ENCODE measurements at regions not wholly inside any gene's neighbourhood (a gene's known extent, or its start where the extent isn't known, plus 50 kb on each side); places are given as distances from the start of the nearest gene placed in this dataset.

GRCh38 chr3:24830230-24831152, 335.8 kb upstream of the THRB start:
- DNase-seq (ENCODE audit: low read depth in 3 of 3, low spot score in 2 of 3), result no peak

GRCh38 chr3:24831221-24831620, 336.6 kb upstream of the THRB start:
- no peak for DNase-seq (ENCODE audit: low read depth in 3 of 3, low spot score in 2 of 3)

DNA sequence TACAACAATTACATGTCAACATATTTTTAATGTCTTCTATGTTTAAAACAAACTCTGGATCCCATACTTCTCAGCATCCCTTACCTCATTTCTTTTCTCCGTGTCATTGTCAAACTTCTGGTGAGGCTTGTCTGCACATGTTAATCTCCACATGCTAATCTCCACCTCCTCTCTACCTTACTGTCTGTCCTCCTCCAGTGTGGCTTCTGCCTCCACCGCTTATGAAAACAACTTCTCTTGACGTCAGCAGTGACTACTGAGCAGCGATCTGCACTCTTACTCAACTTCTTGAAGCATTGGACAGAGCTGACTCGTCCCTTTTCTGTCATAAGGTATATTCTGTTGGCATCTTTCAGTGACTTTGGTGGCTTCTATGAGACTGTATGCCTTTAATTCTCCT, 338.2 kb upstream of the THRB start:
- no peak for DNase-seq (ENCODE audit: low read depth in 3 of 3, low spot score in 2 of 3)

- DNase-seq (ENCODE audit: low read depth in 3 of 3, low spot score in 2 of 3), result no peak
These were observed 339.8 kb upstream of the THRB start for GRCh38 chr3:24834442-24834841.

GRCh38 chr3:24835510-24835909, 340.9 kb upstream of the THRB start:
- no peak for DNase-seq (ENCODE audit: low read depth in 3 of 3, low spot score in 2 of 3)

- DNase-seq (ENCODE audit: low read depth in 3 of 3, low spot score in 2 of 3), result no peak
These were observed 343.0 kb upstream of the THRB start for GRCh38 chr3:24837601-24838000.

- no peak for DNase-seq (ENCODE audit: low read depth in 3 of 3, low spot score in 2 of 3)
These were observed 343.9 kb upstream of the THRB start for GRCh38 chr3:24838533-24838932.

- no peak for DNase-seq (ENCODE audit: low read depth in 3 of 3, low spot score in 2 of 3)
These were observed 349.3 kb upstream of the THRB start for GRCh38 chr3:24843955-24844354.

- no peak for DNase-seq (ENCODE audit: low read depth in 3 of 3, low spot score in 2 of 3)
These were observed 351.0 kb upstream of the THRB start for GRCh38 chr3:24845524-24846155.

- no peak for DNase-seq (ENCODE audit: low read depth in 3 of 3, low spot score in 2 of 3)
These were observed 351.7 kb upstream of the THRB start for GRCh38 chr3:24846286-24846860.

GRCh38 chr3:24850245-24850644, 355.6 kb upstream of the THRB start:
- DNase-seq (ENCODE audit: low read depth in 3 of 3, low spot score in 2 of 3), result no peak

- no peak for DNase-seq (ENCODE audit: low read depth in 3 of 3, low spot score in 2 of 3)
These were observed 359.2 kb upstream of the THRB start for GRCh38 chr3:24853685-24854490.

DNA sequence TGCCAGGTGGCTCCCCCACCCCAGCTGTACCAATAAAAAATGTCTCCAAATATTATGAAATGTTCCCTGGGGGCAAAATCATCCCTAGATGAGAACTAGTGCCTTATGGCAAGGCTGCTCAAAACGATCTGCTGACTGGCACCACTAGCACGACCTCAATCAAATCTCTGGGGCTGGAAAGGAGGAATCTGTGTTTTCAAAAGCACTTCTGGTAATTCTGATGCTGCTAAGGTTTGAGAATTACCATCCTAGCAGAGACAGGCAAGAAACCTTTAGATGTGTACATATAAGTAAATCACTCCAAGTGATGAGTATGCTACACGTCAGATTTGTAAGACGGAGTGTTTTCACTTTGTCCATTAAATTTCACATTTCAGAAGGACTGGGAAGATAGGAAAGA, 360.1 kb upstream of the THRB start:
- no peak for DNase-seq (ENCODE audit: low read depth in 3 of 3, low spot score in 2 of 3)

DNA sequence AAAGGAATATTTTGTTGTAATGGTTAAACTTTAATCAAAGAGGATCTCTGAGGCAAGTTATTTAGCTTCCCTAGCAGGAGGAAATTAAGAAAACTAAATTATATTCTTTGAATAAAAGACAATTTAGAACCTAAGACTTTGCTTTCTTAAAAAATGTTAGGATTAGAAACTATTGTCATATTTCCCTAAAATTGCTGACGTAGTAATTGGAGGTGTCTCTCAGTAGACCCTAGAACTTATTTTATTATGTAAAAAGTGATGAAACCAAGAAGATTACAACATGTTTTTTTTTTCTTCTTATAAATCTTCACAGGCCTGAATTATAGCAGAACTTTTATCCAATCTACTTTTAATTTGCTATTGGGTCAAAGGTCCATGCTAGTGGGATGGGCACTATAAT, 363.3 kb upstream of the THRB start:
- DNase-seq (ENCODE audit: low read depth in 3 of 3, low spot score in 2 of 3), result no peak

- no peak for DNase-seq (ENCODE audit: low read depth in 3 of 3, low spot score in 2 of 3)
These were observed 368.6 kb upstream of the THRB start for GRCh38 chr3:24863215-24863614.

- no peak for DNase-seq (ENCODE audit: low read depth in 3 of 3, low spot score in 2 of 3)
These were observed 373.1 kb upstream of the THRB start for GRCh38 chr3:24867783-24868182.

DNA sequence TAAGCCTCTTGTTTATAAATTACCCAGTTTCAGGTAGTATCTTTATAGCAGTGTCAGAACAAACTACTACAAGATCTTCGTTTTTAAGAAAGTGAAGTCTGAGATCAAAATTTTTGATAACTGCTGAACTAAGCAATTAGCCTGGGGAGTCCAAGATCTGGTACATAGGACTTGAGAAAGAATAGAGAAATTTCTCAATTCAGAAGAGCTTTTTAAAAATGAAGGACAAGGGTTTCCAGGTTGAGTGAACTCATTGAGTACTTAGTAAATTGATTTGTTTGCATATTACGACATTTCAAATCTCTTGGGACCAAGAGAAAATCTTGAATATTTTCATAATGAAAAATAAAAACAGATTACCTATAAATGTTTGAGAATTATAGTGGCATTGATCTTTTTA, 386.6 kb upstream of the THRB start:
- DNase-seq (ENCODE audit: low read depth in 3 of 3, low spot score in 2 of 3), result no peak

DNA sequence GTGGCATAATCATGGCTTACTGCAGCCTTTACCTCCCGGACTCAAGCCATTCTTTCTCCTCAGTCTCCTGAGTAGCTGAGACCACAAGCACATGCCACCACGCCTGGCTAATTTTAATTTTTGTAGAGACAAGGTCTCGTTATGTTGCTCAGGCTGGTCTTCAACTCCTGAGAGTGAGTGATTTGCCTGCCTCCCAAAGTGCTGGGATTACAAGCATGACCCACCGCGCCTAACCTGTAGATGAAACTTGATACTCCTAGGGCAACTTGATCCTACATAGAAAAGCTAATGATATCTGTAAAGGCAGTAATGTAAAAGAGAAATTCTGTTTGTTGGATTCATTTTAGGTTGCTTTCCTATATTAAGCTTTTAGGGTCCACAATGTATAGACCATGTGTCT, 391.9 kb upstream of the THRB start:
- DNase-seq (ENCODE audit: low read depth in 3 of 3, low spot score in 2 of 3), result no peak

DNA sequence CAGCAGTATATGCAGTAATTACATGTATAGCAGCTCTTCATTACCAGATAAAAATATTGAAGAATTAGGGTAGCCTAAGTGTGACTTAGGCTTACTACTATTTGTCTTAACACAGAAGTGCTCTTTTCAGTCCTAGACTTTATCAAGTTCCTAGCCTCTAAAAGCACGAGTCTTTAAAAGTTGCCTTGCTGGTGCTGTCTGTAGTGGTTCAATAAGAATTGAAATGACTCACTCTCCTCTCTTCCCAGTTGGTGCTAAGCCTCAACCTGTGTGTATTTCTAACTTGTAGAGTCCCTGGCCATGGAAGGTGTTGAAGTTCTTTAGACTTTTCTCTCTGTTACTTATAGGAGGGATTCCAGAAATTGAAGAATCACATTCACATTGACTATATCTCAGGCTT, 395.4 kb upstream of the THRB start:
- no peak for DNase-seq (ENCODE audit: low read depth in 3 of 3, low spot score in 2 of 3)

DNA sequence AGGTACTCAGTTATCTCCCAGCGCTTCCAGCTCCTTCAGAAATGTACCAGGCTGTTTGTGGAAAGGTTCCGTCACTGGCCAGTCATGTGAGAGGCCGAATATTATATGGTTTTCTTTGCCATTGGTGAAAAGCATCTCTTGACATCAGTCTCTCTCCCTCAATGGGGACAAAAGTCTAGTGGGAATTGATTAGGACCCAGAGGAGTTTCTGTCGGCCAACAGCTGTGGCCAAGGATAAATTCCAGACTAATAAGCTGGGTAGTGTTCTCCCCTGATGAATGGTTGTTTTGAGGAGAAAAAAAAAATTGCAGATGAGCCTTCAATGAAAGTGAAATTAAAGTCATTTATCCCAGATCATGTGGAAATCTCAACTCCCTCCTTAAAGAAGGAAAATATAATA, 404.7 kb upstream of the THRB start:
- no peak for DNase-seq (ENCODE audit: low read depth in 3 of 3, low spot score in 2 of 3)
